EL (cell line): ENCODE measurements at regions not wholly inside any gene's neighbourhood (a gene's known extent, or its start where the extent isn't known, plus 50 kb on each side); places are given as distances from the start of the nearest gene placed in this dataset.
"Not testable (repeated sequence)": the region's sequence is repeated elsewhere in the genome, so short reads cannot be mapped to it uniquely, and the experiment has no call there.

ENCODE experiments used
- DNase-seq: peaks from one replicate; pipeline ENCODE4 v3.0.0-alpha.2; 2016

DNA sequence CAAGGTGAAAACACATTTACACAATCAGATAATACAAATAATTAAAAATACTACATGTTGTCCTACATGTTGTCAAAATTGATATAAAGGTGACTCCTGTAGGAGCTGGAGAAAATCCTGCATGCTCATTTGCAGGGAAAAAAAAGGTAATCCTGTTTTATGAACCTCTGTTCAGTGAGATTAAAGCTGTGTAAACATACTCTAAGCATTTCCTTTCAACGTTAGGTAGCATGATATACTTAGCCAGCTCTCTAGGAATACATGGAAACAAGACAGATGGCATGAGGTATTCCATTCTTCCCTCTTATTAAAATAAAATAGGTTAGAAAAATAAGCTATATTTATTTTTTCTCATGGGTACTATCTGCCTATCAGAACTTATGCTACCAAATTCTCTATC is 635.7 kb upstream of the FLRT2 start:
- no peak for DNase-seq

DNA sequence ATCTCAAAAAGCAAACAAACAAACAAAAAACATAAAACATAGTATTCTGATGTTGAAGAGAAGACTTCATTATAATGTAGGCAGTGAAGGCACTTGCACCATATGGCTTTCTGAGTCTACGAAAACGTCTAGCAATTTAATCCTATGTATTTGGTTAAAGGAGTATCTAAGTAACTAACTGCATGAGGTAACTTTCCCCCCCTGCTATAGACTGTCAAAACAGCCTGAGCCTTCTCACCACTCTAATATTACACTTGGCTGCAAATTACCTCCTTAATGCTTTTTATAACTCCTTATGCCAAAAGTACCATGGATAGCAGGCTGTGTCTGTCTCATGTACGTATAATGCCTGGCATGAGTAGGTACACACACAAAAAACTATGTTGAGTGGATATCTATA is 607.6 kb upstream of the FLRT2 start:
- DNase-seq, result no peak

DNA sequence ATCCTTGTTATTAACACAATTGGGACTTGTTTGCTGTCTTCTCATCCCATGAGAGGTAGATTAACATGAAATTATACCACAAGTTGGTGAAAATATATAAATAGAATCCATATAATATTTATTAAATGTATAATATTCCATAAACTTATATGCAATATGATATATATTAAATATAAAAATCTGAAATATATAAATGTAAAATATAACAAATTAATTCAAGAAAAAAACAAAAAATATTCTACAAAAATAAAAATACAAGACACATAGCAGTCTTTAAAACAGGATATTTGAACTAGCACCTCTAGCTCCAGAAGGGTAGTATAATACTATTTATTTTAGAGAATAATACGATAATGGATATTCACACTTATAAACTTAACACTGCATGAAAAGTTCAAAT is 603.3 kb upstream of the FLRT2 start:
- DNase-seq, result no peak

- DNase-seq, result no peak
These were observed 602.7 kb upstream of the FLRT2 start for GRCh38 chr14:84927096-84927827.

- DNase-seq, result no peak
These were observed 600.9 kb upstream of the FLRT2 start for GRCh38 chr14:84929086-84929485.

DNA sequence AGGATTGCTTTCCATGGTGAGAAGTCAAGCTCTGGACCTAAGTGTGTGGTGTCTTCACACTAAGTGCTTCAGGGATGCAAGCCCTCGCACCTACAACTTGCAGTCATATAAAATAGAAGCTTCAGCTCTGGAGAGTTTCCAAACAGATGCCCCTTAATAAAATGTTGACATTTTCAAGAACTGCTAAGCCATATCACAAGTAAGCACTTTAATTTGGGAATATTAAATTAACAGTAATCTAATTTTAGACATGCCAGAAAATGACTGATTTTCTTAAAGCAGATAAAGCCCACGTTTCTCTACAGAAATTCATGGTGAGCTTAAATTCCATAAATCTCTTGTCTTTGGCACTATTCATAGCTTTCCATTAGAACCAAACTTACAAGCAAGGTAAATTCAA is 600.1 kb upstream of the FLRT2 start:
- no peak for DNase-seq

DNA sequence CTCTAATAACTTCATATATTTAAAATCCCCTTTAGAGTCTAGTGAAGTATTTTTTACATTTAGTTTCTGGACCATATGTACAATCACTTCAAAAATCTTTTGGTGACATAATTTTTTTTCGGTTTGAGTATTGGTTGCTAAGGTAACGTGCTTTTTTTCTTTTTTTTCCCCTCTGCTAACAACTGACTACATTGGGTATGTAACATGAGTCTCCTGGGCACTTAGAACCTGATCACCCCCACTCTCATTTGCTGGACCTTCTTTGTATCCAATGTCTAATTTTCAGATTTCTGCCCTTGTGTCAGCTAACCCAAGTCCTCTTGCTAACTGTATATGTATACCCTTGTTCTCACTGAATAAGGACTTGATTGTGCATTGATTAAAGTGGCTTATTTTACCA is 592.9 kb upstream of the FLRT2 start:
- no peak for DNase-seq

DNA sequence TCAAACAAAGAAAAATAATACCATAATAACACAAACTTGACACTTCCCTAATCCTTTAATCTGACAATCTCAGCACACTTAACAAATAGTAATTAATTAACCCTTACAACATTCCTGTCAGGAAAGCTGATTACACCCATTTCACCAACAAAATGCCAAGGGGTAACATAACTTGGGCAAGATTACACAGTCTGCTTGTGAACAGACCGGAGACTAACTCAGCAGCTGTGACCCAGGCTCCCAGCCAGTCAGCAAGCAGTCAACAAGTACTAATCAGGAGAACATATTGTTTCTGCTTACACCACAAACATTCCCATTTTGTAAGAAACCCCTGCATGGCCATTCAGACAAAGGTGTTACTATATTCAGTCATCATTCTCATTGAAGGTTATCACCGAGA is 592.5 kb upstream of the FLRT2 start:
- DNase-seq, result no peak

- not testable (repeated sequence) for DNase-seq
These were observed 585.0 kb upstream of the FLRT2 start for GRCh38 chr14:84944901-84945300.

- no peak for DNase-seq
These were observed 570.0 kb upstream of the FLRT2 start for GRCh38 chr14:84959851-84960520.

- DNase-seq, result no peak
These were observed 568.3 kb upstream of the FLRT2 start for GRCh38 chr14:84961637-84962036.

DNA sequence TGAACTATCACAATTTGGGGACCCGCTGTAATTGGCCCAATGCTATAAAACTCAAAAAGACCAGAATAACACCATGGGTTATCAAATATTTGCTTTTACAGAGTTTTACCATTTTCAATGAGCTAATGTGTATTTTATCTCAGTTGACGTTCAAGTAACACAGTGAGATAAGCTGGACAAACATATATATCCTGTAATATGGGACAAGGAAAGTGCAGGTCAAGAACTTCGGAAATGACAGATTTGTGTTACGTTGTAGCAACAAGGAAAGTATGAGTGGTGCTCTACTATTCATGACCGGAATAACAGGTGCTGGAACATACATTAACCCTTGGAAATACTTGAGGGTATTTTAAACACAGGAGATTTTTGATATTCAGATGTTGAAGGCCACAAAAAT is 566.4 kb upstream of the FLRT2 start:
- no peak for DNase-seq

GRCh38 chr14:84965279-84965678 is 564.7 kb upstream of the FLRT2 start:
- DNase-seq, result no peak

- DNase-seq, result peak; percentile 28
These were observed 560.4 kb upstream of the FLRT2 start for GRCh38 chr14:84969501-84969900.

DNA sequence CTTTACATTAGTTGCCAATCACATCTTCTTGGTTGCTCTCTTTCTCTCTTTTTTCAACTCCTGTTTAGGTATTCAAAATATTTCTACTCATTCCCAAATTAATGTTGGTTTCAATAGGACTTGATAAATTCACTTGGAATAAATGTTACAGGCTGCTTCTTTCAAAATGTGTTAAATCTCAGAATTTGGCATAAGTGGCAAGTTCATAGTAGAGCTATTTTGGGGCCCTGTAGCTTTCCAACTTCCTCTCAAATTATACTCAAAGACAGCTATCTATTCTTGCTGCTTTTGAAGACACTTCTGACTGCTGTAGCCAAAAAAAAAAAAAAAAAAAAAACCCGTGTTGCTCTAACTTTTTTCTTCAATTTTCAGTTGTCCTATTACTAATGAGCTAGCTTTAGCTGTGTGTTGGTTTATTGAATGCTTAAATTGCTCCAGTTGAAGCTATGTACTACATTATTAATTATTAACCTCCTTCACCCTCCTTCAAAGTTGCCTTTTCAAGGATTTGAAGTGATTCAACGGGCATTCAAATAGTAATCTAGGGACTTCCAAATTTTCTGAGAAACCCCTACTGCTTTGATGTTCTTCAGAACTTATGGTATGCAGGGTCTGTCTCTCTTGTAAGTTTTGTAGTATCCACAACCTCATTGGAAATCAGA is 554.6 kb upstream of the FLRT2 start:
- DNase-seq, result no peak

DNA sequence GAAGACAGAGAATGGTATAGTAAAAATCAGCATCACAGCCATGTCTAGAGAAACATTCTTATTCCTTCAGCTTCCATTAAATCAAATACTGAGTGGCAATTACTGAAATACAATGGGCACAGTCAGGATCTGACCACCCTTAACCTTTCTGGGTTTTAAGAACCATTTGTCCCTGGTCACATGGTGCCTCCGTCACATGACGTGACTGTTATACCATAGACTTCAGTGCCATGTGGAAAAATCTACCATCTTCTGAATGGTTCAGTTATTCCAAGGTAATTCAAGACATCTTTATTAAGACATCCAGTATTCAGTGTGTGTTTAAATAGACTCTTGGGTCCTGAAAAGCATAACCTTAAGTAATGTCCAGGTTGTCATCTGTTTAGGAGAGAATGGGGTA is 553.1 kb upstream of the FLRT2 start:
- DNase-seq, result no peak

DNA sequence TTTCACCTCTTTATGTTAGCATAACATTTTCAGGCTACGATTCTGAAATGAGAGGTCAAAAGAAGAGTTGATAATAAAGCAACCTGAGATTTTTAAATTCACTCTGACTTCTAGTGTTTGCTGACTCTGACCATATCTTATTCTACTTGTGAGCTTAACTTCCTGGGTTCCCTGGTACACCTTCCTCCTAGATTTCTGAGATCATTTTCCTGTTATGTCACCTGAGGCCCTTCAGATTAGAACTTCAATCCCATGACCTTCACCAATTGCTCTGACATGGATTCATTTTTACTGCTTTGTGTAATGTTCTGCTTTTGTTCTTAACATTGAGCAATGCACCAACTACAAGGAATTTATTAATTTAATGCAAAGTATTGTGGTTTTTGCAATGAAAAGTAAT is 542.9 kb upstream of the FLRT2 start:
- no peak for DNase-seq

DNA sequence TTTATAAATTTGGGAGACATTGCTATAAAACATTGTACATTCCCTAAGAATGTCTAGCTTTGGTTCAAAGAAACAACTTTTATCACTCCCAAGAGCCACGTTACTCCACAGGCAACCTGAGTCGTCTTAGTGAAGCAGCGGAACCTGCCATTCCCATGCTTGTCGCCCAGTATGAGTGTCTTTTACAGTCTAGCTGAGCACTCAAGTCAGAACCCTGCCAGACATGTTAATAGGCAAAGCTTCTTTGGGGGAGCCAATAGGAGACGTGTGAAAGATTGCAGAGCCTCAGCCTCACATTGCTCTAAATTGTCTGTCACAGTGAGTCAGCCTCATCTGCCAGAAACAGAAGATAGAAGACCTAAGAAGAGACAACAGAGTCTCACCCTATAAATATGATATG is 541.6 kb upstream of the FLRT2 start:
- no peak for DNase-seq

DNA sequence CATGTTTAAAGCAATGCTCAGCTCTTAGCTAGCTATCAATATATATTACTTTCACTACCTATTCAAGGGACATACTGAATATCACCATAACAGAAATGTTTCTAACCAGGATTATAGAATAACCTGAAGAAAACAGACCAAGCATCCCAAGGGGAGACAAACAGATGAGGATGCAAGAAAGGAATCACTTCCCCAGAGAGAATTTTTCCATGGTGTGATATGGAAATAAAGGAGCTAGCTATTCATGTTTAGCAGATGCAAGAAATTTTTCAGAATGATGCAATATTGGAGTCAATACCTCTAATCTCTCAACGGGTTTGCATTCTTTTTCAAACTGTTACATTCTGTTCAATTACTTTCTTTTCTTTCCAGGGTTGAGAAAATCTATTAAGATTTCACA is 538.9 kb upstream of the FLRT2 start:
- no peak for DNase-seq

- DNase-seq, result no peak
These were observed 531.7 kb upstream of the FLRT2 start for GRCh38 chr14:84998216-84998615.

- no peak for DNase-seq
These were observed 527.1 kb upstream of the FLRT2 start for GRCh38 chr14:85002846-85003245.

DNA sequence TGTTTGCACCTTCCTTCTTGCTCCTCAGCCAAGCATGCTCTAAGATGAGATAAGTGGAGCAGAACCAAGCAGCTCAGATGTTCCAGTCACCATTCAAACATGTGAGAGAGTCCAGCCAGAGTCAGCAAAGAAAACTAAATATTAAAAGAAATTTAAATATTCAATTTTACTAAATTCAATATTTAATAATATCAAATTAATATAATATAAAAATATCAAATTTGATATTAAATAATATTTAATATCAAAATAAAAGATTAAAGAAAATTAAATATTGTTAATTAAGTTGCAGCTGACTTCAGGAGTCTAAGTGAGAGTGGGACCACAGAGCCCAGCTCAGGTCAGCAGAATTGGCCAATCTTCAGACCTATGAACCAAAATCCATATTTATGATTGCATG is 526.1 kb upstream of the FLRT2 start:
- no peak for DNase-seq

DNA sequence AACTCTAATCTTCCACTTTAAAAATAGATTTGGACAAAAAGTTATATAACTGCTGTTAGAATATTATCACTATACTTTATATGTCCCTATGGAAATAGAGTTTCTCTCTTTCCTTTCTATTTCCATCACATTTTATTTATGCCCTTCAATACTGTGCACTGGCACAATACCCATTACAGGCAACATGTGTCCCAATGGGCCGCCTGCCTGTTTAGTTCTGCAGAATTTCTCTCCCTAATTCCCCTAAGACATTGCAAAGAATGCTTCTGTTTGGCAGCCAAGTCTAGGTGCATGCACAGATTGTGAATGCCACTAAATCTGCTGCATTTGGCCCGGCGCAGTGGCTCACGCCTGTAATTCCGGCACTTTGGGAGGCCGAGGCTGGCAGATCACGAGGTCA is 520.4 kb upstream of the FLRT2 start:
- no peak for DNase-seq

- no peak for DNase-seq
These were observed 519.8 kb upstream of the FLRT2 start for GRCh38 chr14:85010186-85010585.
